ENCODE measurements at regions not wholly inside any gene's neighbourhood (a gene's known extent, or its start where the extent isn't known, plus 50 kb on each side); places are given as distances from the start of the nearest gene placed in this dataset.

GRCh38 chr10:29826801-29827450, 192.2 kb upstream of the SVIL start:
- H3K4me1 ChIP-seq, result no peaks in the 10 kb centered on the region
- intact Hi-C loops (cut with DNase I; ENCODE audit: low total_unique reads), result no loop called here
- peak overlapping the region in 1 of 2 donors; percentile 74 for H3K27ac ChIP-seq
- DNase-seq (ENCODE audit: low spot score in 2 of 2), result no peak
- no peaks in the 10 kb centered on the region for H3K9me3 ChIP-seq
- TF ChIP-seq POLR2AphosphoS5 (IDR thresholded peaks at IDR 0.05) (peak in 1 of 3 donors; percentile 13), CTCF (IDR thresholded peaks at IDR 0.05) (no peak)
- H3K4me3 ChIP-seq, result no peak overlapping the region
- no peaks in the 10 kb centered on the region for H3K27me3 ChIP-seq
- no peaks in the 10 kb centered on the region for H3K36me3 ChIP-seq

- TF ChIP-seq CTCF (IDR thresholded peaks at IDR 0.05) (no peak), POLR2A (IDR thresholded peaks at IDR 0.05) (no peak), POLR2AphosphoS5 (IDR thresholded peaks at IDR 0.05) (no peak)
- H3K4me1 ChIP-seq, result no peaks in the 10 kb centered on the region
- H3K9me3 ChIP-seq, result no peaks in the 10 kb centered on the region
- H3K4me3 ChIP-seq, result no peak overlapping the region
- DNase-seq (ENCODE audit: low spot score in 2 of 2), result no peak
- no peaks in the 10 kb centered on the region for H3K36me3 ChIP-seq
- intact Hi-C loops (cut with DNase I; ENCODE audit: low total_unique reads), result no loop called here
- no peak overlapping the region for H3K27ac ChIP-seq
- H3K27me3 ChIP-seq, result no peaks in the 10 kb centered on the region
Measured at GRCh38 chr10:29826221-29826620, 191.4 kb upstream of the SVIL start.

GRCh38 chr10:29823553-29824080, 188.8 kb upstream of the SVIL start:
- no peak for TF ChIP-seq CTCF (IDR thresholded peaks at IDR 0.05)
- TF ChIP-seq POLR2A (IDR thresholded peaks at IDR 0.05), result no peak
- TF ChIP-seq POLR2AphosphoS5 (IDR thresholded peaks at IDR 0.05), result no peak
- H3K27me3 ChIP-seq, result no peaks in the 10 kb centered on the region
- H3K27ac ChIP-seq, result no peak overlapping the region
- no peaks in the 10 kb centered on the region for H3K36me3 ChIP-seq
- no peaks in the 10 kb centered on the region for H3K4me1 ChIP-seq
- intact Hi-C loops (cut with DNase I; ENCODE audit: low total_unique reads), result no loop called here
- no peak for DNase-seq (ENCODE audit: low spot score in 2 of 2)
- H3K4me3 ChIP-seq, result no peak overlapping the region
- H3K9me3 ChIP-seq, result no peaks in the 10 kb centered on the region

- no peak overlapping the region for H3K4me3 ChIP-seq
- TF ChIP-seq POLR2A (IDR thresholded peaks at IDR 0.05), result no peak
- peak in 1 of 3 donors; percentile 15 for TF ChIP-seq POLR2AphosphoS5 (IDR thresholded peaks at IDR 0.05)
- no peak for TF ChIP-seq CTCF (IDR thresholded peaks at IDR 0.05)
- DNase-seq (ENCODE audit: low spot score in 2 of 2), result no peak
- no peaks in the 10 kb centered on the region for H3K9me3 ChIP-seq
- H3K36me3 ChIP-seq, result no peaks in the 10 kb centered on the region
- H3K27me3 ChIP-seq, result no peaks in the 10 kb centered on the region
- H3K27ac ChIP-seq, result no peak overlapping the region
- intact Hi-C loops (cut with DNase I; ENCODE audit: low total_unique reads), result no loop called here
- no peaks in the 10 kb centered on the region for H3K4me1 ChIP-seq
Measured at GRCh38 chr10:29820890-29821461, 186.2 kb upstream of the SVIL start.

- H3K4me3 ChIP-seq, result no peak overlapping the region
- H3K27ac ChIP-seq, result peak overlapping the region in 1 of 2 donors; percentile 21
- no peak for TF ChIP-seq CTCF (IDR thresholded peaks at IDR 0.05)
- TF ChIP-seq POLR2A (IDR thresholded peaks at IDR 0.05), result no peak
- no peak for TF ChIP-seq POLR2AphosphoS5 (IDR thresholded peaks at IDR 0.05)
- no peaks in the 10 kb centered on the region for H3K36me3 ChIP-seq
- intact Hi-C loops (cut with DNase I; ENCODE audit: low total_unique reads), result no loop called here
- no peaks in the 10 kb centered on the region for H3K9me3 ChIP-seq
- H3K4me1 ChIP-seq, result peaks cover 0 to 5% of the 10 kb centered on the region in 2 donors
- H3K27me3 ChIP-seq, result no peaks in the 10 kb centered on the region
- no peak for DNase-seq (ENCODE audit: low spot score in 2 of 2)
Measured at GRCh38 chr10:29816801-29817558, 182.2 kb upstream of the SVIL start.

Data from breast epithelium (tissue), 4 donors.